Hematopoietic multipotent progenitor cell treated with erythropoietin and hydrocortisone succinate and interleukin-3 and kit ligand, for 4 days (in vitro differentiated cells): ENCODE measurements at regions not wholly inside any gene's neighbourhood (a gene's known extent, or its start where the extent isn't known, plus 50 kb on each side); places are given as distances from the start of the nearest gene placed in this dataset.
"Not testable (repeated sequence)": the region's sequence is repeated elsewhere in the genome, so short reads cannot be mapped to it uniquely, and the experiment has no call there.

Source experiments
- DNase-seq: peaks from one replicate; pipeline ENCODE4 v3.0.0-alpha.2; 2015

DNA sequence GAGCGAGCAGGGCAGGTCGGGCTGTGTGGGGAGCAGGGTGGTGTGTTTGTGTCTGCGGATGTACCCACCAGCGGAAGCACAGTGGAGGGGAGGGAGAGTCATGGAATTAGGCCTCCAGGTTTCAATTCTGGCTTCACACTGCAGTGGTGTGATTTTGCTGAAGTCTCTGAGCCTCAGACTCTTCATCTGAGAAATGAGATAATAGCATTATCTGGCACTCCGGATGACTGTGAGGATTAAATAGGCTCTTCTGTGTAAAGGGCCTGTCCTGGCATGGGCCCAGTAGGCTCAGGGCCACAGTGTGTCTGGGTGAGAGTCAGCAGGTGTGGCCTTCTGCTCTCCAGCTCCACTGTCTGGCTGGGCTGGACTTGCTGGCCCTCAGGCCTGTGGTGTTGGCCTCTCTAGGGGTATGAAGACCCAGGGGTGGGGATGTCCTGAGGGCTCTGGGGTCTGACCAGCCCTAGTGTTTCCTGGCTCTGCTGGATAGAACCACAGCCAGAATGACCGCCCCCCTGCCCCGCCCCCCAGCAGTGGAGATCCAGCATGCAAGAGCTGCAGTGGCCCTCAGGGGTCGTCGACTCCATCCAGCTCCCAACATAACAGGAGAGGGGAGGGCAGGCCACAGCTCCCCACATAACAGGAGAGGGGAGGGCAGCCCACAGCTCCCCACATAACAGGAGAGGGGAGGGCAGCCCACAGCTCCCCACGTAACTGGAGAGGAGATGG is 178.6 kb downstream of the RPS24 start:
- peak; percentile 52 for DNase-seq

DNA sequence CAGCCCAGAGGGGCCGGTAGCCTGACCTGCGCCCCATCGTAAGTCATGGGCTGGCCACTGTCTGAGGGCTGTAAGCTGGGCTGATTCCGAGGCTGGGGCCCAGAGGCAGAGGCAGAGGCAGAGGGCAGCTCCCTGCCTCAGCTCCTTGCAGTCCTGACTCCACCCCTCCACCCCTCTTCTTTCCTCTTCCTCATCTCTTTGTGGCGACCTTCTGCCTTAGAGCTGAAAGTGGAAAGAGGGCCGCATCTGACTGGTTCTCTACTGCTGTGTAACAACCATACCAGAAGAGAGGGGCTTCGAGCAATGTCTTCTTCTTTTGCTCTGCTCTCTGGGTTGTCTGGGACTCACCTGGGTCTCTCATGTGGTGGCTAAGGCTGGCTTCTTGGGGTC is 179.1 kb downstream of the RPS24 start:
- DNase-seq: no peak

DNA sequence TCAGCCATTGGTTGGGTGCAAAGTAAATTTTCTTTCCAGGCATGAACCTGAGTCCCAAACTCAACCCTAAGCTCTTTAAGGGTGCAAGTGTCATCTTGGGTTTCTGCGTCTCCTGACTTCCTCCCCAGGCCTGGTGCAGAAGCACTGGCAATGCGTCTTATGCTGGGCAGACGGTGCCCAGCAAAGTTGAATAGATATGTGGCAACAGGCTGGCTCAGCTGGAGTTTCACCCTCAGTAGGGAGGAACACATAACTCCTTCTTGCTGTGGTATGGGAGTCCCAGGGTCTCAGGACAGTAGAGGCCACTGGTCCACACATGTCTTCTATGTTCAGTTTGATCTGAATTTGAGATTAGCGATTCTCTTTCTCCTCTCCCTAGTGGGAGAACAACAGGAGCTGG is 181.3 kb downstream of the RPS24 start:
- peak; percentile 30 for DNase-seq

DNA sequence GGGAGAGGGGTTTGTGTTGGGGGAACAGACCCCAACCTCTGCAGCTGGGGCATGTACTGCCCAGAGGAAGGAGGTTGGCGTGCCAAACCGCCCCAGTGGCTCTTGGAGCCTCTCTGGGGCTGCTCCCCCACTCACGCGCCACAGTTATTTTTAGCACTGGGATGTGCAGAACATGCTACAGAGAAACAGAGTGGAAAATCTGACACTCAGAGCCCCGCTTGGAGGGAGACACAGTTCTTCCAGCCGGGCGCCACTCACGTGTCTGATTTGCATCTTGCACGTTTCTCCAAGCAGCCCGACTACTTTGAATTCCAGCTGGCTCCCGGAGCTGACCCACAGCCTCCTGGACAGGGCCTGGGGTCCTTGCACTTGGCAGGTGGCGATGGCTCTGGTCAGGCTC is 182.0 kb downstream of the RPS24 start:
- DNase-seq: peak; percentile 57

DNA sequence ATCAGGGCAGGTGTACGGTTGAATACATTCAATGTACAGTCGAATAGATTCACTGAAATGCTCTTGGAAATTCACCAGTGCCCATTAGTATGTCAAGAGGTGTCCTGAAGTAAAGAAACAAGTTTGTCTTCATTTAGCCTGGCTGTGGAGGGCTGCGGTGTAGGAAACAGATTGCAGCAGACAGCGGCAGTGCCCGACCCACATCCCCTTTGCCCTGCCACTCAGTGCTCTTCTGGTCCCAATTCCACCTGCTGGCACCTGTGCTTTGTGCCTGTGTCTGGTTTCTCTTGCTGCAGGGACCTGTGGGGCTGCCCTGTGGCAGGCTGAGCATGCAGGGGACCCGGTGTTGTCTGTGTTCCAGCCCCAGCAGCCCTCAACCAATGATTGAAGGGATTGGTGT is 183.7 kb downstream of the RPS24 start:
- peak; percentile 42 for DNase-seq

DNA sequence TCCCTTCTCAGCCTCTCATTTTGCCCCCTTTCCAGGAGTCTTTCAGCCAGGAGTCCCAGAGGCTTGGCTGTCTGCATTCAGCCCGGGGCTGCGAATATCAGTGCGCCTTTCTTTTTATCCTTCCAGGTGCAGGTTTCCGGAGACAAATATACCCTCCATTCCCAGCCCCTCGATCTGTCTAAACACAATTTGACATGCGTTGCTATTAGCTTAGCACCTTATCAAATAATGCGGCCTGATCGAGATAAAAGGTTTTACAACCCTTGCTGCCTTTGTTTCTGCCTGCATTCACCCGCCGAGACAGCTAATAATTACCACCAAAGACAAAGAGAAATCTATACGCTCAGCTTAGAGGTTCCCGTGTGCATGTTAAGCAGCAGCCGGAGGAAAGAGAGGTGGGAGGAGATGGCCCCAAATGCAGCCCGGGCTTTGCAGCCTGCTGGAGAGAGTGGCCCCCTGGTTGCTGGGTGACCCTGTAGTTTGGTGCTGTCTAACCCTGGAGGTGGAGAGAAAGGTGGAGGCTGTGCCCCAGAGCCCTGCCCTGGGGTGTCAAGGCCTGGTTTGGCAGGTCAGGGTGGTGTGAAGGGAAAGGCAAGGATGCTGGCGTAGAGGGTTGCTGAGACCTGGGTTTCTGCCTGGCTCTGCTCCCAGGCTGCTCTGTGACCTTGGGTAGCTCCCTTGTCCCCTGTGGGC is 185.3 kb downstream of the RPS24 start:
- no peak for DNase-seq

DNA sequence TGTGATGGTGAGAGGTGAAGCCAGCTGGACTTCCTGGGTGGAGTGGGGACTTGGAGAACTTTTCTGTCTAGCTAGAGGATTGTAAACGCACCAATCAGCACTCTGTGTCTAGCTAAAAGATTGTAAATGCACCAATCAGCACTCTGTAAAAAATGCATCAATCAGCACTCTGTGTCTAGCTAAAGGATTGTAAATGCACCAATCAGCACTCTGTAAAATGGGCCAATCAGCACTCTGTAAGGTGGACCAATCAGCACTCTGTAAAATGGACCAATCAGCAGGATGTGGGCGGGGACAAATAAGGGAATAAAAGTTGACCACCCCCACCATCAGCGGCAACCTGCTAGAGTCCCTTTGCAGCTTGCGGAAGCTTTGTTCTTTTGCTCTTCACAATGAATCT is 185.9 kb downstream of the RPS24 start:
- DNase-seq: not testable (repeated sequence)

DNA sequence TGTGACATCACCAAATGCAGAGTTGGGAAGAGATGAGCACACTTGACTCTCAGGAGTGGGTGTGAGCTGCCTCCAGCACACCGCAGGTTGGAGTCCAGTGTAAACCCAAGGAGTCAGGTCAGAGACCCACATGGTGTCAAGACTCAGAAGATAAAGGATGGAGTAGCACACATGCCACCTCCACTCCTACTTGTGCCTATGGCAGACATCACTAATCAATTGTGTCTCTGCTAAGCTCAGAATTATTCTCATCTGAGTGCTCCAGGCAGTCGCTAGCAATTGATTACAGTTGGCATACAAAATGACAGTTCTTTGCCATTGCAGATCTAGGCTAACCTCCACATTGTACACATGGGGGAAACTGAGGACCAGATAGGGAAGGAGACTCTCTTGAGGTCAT is 187.1 kb downstream of the RPS24 start:
- no peak for DNase-seq

DNA sequence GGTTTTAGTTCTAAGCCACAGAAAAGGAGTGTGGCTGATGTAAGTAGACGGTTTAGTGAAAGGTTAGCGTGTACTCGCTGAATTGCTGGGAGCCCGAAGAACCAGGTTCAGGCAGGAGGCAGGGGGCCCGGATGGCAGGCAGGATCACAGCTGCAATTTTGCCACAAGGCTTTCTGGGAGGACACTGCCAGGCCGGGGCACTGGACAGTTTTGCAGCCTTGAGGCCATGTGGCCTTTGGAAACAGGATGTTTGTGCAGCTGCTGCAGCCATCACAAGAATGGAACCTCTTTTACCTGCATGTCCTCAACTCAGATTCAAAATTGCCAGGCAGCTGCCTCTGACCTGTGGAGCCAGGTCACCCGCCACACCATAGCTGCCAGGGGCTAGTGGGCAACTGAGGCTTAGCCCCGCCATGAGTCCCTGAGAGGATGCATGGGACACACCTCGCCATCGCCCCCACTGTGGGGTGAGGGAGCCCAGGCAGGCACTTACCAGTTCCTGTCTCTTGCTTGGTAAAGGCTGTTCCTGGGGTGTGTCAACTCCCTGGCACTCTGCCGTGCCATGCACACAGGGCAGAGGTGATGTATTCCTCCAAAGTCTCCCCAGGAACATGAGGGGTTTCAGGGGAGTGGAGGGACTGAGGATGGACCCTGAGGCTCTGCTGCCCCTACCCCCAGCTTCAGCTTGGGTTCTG is 188.6 kb downstream of the RPS24 start:
- no peak for DNase-seq

DNA sequence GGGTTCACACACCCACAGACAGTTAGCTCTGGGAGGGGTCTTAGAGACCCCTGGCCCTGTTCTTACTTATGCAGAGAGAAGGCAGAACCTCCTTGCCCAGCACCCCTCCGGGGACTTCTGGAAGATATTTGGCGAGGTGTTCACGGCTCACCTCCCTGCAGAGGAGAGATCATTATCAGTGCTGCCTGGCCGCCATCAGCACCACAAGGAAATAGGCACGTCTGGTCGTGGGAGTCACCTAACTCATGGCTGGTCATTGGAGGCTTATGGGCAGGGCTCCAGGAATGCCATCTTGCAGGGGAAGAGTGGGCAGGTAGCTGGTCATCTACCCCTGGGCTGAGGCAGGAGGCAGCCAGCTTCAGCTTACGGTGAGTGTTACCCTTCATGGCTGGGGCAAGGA is 189.4 kb downstream of the RPS24 start:
- DNase-seq: no peak

DNA sequence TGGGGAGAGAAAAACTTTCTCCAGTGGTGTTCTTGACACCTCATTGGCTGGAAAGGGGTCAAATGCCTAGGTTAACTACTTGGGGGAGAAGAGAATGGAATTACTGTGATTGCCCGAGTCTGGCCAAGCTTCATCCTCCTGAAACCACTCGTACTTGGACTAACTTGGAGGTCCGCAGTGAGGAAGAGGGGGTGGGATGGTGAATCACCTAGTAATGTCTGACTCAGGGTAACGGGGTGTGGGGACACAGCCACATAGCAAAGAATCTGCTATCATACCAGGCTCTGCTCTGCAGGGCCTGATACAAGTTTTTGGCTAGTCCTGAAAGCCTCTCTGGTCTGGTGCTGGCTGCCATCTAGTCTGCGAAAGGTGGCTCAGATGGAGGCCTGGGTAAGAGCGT is 190.9 kb downstream of the RPS24 start:
- DNase-seq: no peak

DNA sequence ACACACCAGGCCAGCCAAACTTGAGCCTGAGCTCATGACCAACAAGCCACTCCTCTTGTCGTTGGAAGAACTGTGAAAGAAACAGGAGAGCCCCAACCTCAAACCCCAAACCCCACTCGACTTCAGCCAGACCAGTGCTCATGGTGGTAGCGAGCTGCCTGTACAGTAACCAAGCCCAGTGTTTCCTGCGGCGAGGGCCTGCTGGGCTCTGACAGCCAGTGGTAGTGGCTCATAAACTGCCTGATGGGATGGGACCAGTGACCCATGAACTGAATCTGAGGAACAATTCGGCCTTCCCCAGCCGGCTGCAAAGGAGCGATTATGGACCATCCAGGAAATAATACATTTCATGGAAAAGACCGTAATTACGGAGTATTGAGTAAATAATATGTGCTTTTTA is 191.9 kb downstream of the RPS24 start:
- DNase-seq: no peak

DNA sequence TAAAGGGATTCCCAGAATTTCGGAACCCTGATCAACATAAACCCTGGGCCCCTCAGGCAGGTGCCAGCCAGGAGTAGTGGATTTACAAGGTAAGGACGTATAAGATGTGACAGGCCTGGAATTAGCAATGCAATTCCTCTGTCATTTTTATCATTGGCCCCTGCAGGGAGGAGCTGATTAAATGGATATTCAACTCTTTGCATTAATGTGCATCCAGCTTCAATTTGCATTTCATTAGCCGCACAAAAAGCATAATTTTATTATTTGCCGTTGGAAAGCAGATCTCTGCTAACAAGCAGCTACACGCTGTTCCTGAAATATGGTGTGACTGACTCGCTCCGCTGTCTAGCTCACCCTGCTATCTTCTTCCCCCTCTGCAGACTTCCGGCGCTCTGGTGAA is 195.8 kb downstream of the RPS24 start:
- DNase-seq: no peak

DNA sequence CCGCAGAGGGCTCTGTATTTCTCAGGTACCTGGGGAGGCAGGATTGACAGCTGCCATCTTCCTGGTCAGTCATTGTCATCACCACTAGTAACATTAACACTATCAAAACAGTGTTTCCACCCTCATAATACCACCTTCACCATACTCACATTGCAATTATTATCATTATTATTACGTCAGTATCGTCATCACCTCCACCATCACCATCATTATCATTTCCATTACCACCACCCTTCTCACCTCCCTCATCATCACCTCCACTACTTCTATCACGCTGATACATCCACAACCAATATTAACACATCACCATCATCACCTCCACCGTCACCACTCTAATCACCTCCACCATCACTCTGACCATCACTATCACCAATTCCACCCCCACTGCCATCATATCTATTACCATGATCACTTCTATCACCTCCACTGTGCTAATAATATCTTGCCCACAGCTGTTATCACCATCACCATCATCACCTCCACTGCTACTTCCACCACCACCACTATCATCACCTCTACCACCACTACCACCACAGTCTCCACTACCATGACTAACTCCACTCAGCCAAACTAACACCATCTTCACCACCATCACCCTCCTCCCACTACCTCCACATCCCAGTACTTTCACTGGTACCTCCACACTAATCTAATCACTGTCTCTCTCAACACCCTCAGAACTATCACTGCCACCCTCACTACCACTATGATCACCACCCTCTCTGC is 196.4 kb downstream of the RPS24 start:
- no peak for DNase-seq

DNA sequence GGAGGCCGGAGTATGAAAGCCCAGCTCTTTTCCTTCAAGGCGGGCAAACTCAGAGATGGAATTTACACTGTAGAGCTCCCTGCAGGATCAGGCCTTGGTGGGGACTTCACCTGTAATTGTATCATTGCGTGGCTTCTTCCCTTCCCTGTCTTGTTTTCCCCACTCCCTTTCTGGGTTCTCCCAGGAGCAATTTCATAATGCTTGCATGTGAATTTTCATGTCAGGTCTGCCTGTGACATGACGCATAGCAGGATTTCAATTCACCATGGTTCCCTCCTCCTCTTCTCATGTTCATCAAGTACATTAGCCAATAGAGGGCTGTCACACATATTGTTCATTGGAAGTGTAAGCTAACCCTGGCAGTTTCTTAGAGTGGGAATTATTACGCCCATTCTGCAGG is 197.7 kb downstream of the RPS24 start:
- DNase-seq: no peak

DNA sequence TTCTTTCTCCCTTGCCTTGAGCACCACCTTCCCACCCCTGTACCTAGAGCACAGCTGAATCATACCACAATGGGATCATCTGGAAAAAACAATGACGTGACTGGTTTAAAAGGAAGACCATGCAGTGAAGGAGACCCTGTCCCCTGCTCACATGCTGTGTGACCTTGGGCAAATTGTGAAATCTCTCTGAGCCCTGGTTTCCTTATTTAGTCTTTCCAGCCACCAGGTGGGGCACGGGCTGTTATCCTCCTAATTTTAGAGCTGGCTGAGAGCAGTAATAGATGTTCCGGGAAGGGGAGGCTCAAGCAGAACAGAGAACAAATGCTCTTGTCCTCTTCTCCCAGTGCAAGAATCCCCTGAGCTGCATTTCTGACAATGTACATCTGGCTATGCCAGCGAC is 198.3 kb downstream of the RPS24 start:
- DNase-seq: no peak

DNA sequence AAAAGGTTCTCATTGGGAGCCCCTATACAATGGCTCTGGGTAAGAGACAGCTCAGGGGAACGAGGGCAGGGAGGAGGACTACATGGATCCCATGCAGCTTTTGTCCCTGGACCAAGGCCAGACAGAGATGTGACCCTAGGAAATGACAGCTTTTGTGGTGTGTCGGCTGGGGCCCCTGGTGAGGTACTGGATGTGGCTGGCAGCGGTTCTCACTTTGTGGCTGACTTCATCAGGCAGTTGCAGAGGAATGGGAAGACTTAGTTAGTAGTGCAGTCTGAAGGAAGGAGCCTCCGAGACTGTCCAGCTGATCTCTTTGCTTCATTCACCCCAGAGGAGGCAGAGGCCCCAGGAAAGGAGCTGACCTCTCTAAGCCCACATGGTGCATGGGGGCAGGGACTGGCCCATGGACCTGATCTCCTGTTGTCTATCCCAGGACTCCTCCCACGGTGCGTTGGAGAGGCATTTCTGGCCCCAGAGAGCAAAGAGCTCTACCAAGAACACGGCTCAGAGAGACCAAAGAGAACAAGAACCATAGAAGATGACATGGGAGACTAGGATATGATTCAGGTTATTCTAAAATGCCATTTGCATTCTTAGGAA is 202.9 kb downstream of the RPS24 start:
- peak; percentile 70 for DNase-seq

DNA sequence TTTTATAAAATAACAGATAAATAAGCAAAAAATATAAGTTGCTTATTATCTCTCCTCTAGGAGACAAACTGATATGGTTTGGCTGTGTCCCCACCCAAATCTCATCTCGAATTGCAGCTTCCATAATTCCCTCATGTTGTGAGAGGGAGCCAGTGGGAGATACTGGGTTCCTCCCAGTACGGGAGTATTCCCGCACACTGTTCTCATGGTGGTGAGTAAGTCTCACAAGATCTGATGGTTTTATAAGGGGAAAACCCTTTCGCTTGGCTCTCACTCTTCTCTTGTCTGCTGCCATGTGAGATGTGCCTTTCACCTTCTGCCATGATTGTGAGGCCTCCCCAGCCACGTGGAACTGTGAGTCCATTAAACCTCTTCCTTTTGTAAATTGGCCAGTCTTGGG is 204.3 kb downstream of the RPS24 start:
- not testable (repeated sequence) for DNase-seq

DNA sequence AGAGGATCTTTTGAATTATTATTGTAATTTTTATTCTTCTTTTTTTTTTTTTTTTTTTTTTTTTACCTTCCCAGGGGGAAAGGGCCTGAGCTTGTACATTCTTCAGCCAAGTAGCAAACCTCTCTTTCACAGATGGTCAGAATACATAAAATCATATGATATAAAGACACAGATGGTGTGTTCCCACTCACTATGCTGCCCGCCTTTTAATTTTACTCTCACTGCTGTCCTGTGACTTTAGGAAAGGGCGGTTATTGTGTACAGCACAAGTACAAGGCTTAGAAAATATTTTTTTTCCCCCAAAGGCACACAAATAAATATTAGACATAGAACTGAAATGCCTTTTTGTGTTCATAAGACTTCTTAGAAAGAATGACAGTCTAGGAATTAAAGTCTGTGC is 213.6 kb downstream of the RPS24 start:
- DNase-seq: no peak

DNA sequence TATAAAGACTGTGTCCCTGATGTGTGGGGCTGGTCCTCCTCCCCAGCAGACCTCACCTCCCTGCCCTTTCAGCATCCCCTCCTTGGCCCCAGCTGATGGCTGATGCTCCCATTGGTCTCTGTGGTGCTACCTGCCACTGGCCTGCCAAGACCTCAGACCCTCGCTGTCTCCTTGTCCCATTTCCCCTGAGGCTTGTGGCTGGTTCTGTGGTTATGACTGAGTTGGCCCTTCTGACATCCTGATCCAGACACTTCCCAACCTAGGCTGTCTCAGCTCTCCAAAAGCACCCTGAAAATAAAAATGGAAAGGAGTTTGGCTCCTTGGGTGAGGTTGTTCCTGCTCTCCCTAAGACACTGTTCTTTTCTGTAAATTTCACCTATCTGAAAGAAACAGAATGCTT is 214.2 kb downstream of the RPS24 start:
- DNase-seq: no peak

DNA sequence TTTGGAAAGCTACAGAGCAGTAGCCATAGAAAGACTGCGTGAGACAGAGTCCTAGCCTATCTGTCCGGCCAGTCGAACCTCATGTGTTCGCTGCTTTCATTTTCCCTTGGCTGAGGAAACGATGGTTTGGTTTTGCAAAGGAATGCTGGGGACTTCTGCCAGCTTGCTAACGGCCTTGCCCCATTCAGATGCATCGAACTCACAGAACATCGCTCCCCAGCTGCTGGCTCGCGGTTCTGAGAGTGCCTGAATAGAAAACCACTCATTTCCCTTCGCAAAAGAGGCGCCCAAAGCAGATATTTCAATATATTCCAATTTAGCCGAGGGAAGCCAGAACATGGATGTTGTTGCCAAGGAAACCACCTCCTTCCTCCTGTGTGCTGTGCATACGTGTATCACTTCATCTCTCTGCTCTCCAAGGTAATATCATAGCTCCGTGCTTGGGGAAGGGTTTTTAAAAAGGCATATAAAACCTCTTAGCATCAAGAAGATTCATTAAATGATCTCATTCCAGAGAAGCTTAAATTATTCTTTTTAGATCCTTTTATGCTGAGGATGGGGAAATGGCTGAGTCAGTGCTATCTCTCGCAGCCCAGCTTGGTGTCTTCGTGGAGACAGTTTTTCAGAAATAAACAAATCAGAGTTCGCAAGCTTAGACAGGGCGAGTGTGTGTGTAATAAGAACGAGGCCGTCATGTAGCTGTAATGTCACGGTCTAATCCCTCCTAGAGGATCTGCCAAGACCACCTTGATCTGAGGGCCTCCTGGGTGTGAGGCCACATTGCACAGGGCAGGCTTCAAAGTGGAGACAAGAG is 215.2 kb downstream of the RPS24 start:
- DNase-seq: no peak

DNA sequence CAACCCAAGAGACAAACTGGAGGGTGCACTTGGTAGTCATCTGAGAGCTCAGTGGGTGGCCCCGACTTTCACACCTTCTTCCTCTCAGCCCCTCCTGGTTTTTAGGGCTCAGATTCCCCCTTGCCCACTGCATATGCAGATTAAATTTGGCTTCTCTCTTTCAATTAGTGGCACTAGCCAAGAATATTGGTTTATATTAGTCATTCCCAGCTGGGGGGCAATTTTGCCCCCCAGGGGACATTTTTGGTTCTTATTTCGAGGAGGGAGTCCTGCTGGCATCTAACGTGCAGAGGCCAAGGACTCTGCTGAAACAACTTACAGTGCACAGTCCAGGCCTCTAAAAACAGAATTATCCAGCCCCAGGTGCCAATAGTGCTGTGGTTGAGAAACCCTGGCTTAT is 216.0 kb downstream of the RPS24 start:
- DNase-seq: no peak
